Mucosa of descending colon (tissue), 3 donors: ENCODE measurements at regions not wholly inside any gene's neighbourhood (a gene's known extent, or its start where the extent isn't known, plus 50 kb on each side); places are given as distances from the start of the nearest gene placed in this dataset.

Source experiments
- ATAC-seq: fragments of 200-7000 bp; cut with Tn5 transposase; one replicate; pipeline ENCODE4 v1.9.1; 2020; ENCODE audit warnings: mild to moderate bottlenecking, moderate library complexity
- DNase-seq, 3 donors: peaks; one replicate each; pipeline ENCODE4 v3.0.0-alpha.2; 2020
- H3K36me3 ChIP-seq: fragments of 200-600 bp; one replicate; pipeline ENCODE4 v1.8.0; 2021; ENCODE audit warnings: low read depth, mild to moderate bottlenecking
- H3K4me1 ChIP-seq: fragments of 200-600 bp; one replicate; pipeline ENCODE4 v1.8.0; 2021; ENCODE audit warnings: low read depth, mild to moderate bottlenecking
- H3K4me3 ChIP-seq: fragments of 200-600 bp; one replicate; pipeline ENCODE4 v1.8.0; 2021; ENCODE audit warnings: mild to moderate bottlenecking
- H3K9me3 ChIP-seq: fragments of 200-600 bp; one replicate; pipeline ENCODE4 v1.8.0; 2021; ENCODE audit warnings: mild to moderate bottlenecking
- CTCF ChIP-seq: fragments of 200-600 bp; IDR thresholded peaks from one replicate; pipeline ENCODE4 v1.8.0; 2022; ENCODE audit warnings: antibody characterized with exemption, mild to moderate bottlenecking
- intact Hi-C, 2 donors: fragments of 100-400 bp; cut with DNase I in 1 of 2; cut with micrococcal nuclease in 1 of 2; formaldehyde crosslinking; loops; one replicate each; pipeline versions ENCODE4 v1.11.0 to v1.11.1; 2022; cut with DNase I, micrococcal nuclease
- donor health status: DM: no; HTN: no; CAD: no; lungs with moderate emphysema.
- donor health status: DM: no; HTN: no; CAD: no.
- donor health status: DM: no; HTN: yes; CAD: no.

- ATAC-seq (no peak), DNase-seq (no peak)
- intact Hi-C loops = no loop called here
Observed at GRCh38 chr10:88209231-88209630, 345.8 kb downstream of the PTEN start.

GRCh38 chr10:88209837-88210561, 346.6 kb downstream of the PTEN start:
- Histone ChIP-seq H3K36me3 (no peaks in the 10 kb centered on the region), H3K9me3 (no peaks in the 10 kb centered on the region), H3K4me1 (no peaks in the 10 kb centered on the region), H3K4me3 (no peak overlapping the region)
- intact Hi-C loops = no loop called here
- DNase-seq (no peak), ATAC-seq (no peak)
- TF ChIP-seq CTCF = no peak

More at GRCh38 chr10:88209231-88209630, 345.8 kb downstream of the PTEN start:
- no peak overlapping the region for H3K4me3 ChIP-seq
- no peaks in the 10 kb centered on the region for H3K9me3 ChIP-seq
- TF ChIP-seq CTCF = no peak
- no peaks in the 10 kb centered on the region for H3K36me3 ChIP-seq
- no peaks in the 10 kb centered on the region for H3K4me1 ChIP-seq

GRCh38 chr10:88211230-88211629, 347.8 kb downstream of the PTEN start:
- TF ChIP-seq CTCF = no peak
- intact Hi-C loops = no loop called here
- H3K36me3 ChIP-seq = no peaks in the 10 kb centered on the region
- H3K9me3 ChIP-seq = no peaks in the 10 kb centered on the region
- H3K4me1 ChIP-seq = no peaks in the 10 kb centered on the region
- no peak for DNase-seq
- no peak overlapping the region for H3K4me3 ChIP-seq
- no peak for ATAC-seq

GRCh38 chr10:88212069-88212468, 348.6 kb downstream of the PTEN start:
- intact Hi-C loops = no loop called here
- H3K4me1 ChIP-seq = no peaks in the 10 kb centered on the region
- DNase-seq = no peak
- no peaks in the 10 kb centered on the region for H3K9me3 ChIP-seq
- no peak for ATAC-seq
- no peaks in the 10 kb centered on the region for H3K36me3 ChIP-seq
- no peak for TF ChIP-seq CTCF
- no peak overlapping the region for H3K4me3 ChIP-seq

GRCh38 chr10:88213065-88213605, 349.7 kb downstream of the PTEN start:
- no peak overlapping the region for H3K4me3 ChIP-seq
- H3K36me3 ChIP-seq = no peaks in the 10 kb centered on the region
- TF ChIP-seq CTCF = no peak
- ATAC-seq = no peak
- no peaks in the 10 kb centered on the region for H3K9me3 ChIP-seq
- no peak for DNase-seq
- intact Hi-C loops = no loop called here
- no peaks in the 10 kb centered on the region for H3K4me1 ChIP-seq
